ENCODE measurements at regions not wholly inside any gene's neighbourhood (a gene's known extent, or its start where the extent isn't known, plus 50 kb on each side); places are given as distances from the start of the nearest gene placed in this dataset.

- Histone ChIP-seq H3K27me3 (ENCODE audit: control insufficient read depth, insufficient read depth, low read length) (no peaks in the 10 kb centered on the region), H3K4me3 (ENCODE audit: low read depth in 2 of 2, low read length in 2 of 2) (no peak overlapping the region), H3K9me3 (ENCODE audit: control insufficient read depth, insufficient read depth, low read depth, low read length) (no peaks in the 10 kb centered on the region), H3K36me3 (ENCODE audit: control insufficient read depth, insufficient read depth, low read length) (no peaks in the 10 kb centered on the region), H3K27ac (ENCODE audit: low read length) (no peak overlapping the region), H3K4me1 (ENCODE audit: control insufficient read depth, insufficient read depth, low read length) (no peaks in the 10 kb centered on the region)
- TF ChIP-seq CTCF (IDR thresholded peaks at IDR 0.05): no peak
- no peak for TF ChIP-seq TCF7L2 (IDR thresholded peaks at IDR 0.05; ENCODE audit: low read depth, low read length)
- no peak for DNase-seq (ENCODE audit: low read depth, low spot score)
- ATAC-seq: no peak
- intact Hi-C loops (cut with micrococcal nuclease; ENCODE audit: unreplicated experiment): no loop called here
- no TSS peak for BruUV-seq (replicated peaks)
- ChIA-PET CTCF (no interaction called here), POLR2A (no interaction called here)
- in situ Hi-C loops (cut with HindIII; ENCODE audit: low pct_unique_long_range_greater_than_20kb, low sequenced_read_pairs): no loop called here
Observed at GRCh38 chr11:95676308-95676707, 113.3 kb downstream of the FAM76B start.

- no TSS peak for BruUV-seq (replicated peaks)
- Histone ChIP-seq H3K27me3 (ENCODE audit: control insufficient read depth, insufficient read depth, low read length) (no peaks in the 10 kb centered on the region), H3K4me3 (ENCODE audit: low read depth in 2 of 2, low read length in 2 of 2) (no peak overlapping the region), H3K27ac (ENCODE audit: low read length) (no peak overlapping the region), H3K9me3 (ENCODE audit: control insufficient read depth, insufficient read depth, low read depth, low read length) (no peaks in the 10 kb centered on the region), H3K36me3 (ENCODE audit: control insufficient read depth, insufficient read depth, low read length) (no peaks in the 10 kb centered on the region), H3K4me1 (ENCODE audit: control insufficient read depth, insufficient read depth, low read length) (no peaks in the 10 kb centered on the region)
- intact Hi-C loops (cut with micrococcal nuclease; ENCODE audit: unreplicated experiment) (no loop called here), in situ Hi-C loops (cut with HindIII; ENCODE audit: low pct_unique_long_range_greater_than_20kb, low sequenced_read_pairs) (no loop called here)
- ChIA-PET CTCF (no interaction called here), POLR2A (no interaction called here)
- no peak for DNase-seq (ENCODE audit: low read depth, low spot score)
- no peak for TF ChIP-seq SIN3A (IDR thresholded peaks at IDR 0.05; ENCODE audit: borderline replicate concordance, insufficient read depth, low read depth, low read length)
- TF ChIP-seq TCF7L2 (IDR thresholded peaks at IDR 0.05; ENCODE audit: low read depth, low read length): no peak
- TF ChIP-seq CTCF (IDR thresholded peaks at IDR 0.05): no peak
- TF ChIP-seq POLR2AphosphoS5 (IDR thresholded peaks at IDR 0.05; ENCODE audit: low read depth, low read length): no peak
- TF ChIP-seq REST (IDR thresholded peaks at IDR 0.05; ENCODE audit: insufficient read depth in 1 of 2, low read depth in 2 of 2, low read length in 1 of 2): no peak
- no peak for ATAC-seq
Observed at GRCh38 chr11:95675585-95675984, 114.0 kb downstream of the FAM76B start.

Data from Panc1 (cell line).